Lower leg skin (tissue), 4 donors: ENCODE measurements at regions not wholly inside any gene's neighbourhood (a gene's known extent, or its start where the extent isn't known, plus 50 kb on each side); places are given as distances from the start of the nearest gene placed in this dataset.

Experiments used
- DNase-seq, 2 donors: peaks; one replicate each; pipeline ENCODE4 v3.0.0-alpha.2; 2019; ENCODE audit warnings: low spot score in 2 of 2
- H3K4me3 ChIP-seq: fragments of 200-600 bp; sonication (generic); 2 replicates; pipeline ENCODE4 v1.5.1; 2017; ENCODE audit warnings: mild to moderate bottlenecking, low read depth; ENCODE audit not compliant: poor library complexity, severe bottlenecking
- POLR2A ChIP-seq, 2 donors: fragments of 450-650 bp; IDR thresholded peaks; one replicate each; pipeline ENCODE4 v1.6.1; 2016 to 2017; ENCODE audit warnings: antibody characterized with exemption in 2 of 2, mild to moderate bottlenecking in 1 of 2, moderate library complexity in 1 of 2
- WGBS, 2 donors: methylation state at CpG; one replicate each; pipeline ENCODE4 v1.1.5; 2018; 5-methylcytosine and 5-hydroxymethylcytosine counted together
- intact Hi-C: fragments of 100-400 bp; cut with DNase I; formaldehyde crosslinking; loops from one replicate; pipeline ENCODE4 v1.15.0; 2023; ENCODE audit warnings: low total_unique reads
- TF ChIP-seq, protein P1 (sequence below), 3 donors: fragments of 450-650 bp; IDR thresholded peaks; one replicate each; pipeline ENCODE4 v1.5.1; 2016; ENCODE audit warnings: antibody characterized with exemption in 3 of 3, mild to moderate bottlenecking in 3 of 3, moderate library complexity in 2 of 3

DNA sequence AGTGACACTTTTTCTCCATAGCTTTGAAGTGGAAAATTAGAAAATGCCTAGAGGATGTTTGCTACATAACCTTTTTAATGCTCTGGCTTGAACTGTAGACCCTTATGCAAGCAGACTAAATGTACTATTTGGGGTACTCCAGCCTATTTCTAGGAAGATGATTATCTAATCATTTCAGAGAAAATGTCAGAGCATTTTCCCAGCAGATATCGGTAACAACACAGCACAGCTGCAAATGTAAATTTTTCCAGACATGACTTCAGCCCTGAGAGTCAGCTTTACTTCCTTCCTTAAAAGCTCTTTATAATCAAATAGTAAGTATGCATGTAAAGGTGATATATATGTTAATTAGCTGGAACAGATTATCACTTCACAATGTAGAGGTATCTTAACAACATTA is 1647.1 kb downstream of the SUCLG1 start:
- intact Hi-C loops = no loop called here
- TF ChIP-seq, protein P1, sequence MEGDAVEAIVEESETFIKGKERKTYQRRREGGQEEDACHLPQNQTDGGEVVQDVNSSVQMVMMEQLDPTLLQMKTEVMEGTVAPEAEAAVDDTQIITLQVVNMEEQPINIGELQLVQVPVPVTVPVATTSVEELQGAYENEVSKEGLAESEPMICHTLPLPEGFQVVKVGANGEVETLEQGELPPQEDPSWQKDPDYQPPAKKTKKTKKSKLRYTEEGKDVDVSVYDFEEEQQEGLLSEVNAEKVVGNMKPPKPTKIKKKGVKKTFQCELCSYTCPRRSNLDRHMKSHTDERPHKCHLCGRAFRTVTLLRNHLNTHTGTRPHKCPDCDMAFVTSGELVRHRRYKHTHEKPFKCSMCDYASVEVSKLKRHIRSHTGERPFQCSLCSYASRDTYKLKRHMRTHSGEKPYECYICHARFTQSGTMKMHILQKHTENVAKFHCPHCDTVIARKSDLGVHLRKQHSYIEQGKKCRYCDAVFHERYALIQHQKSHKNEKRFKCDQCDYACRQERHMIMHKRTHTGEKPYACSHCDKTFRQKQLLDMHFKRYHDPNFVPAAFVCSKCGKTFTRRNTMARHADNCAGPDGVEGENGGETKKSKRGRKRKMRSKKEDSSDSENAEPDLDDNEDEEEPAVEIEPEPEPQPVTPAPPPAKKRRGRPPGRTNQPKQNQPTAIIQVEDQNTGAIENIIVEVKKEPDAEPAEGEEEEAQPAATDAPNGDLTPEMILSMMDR (IDR thresholded peaks at IDR 0.05) = no peak
- TF ChIP-seq POLR2A (IDR thresholded peaks at IDR 0.05) = no peak
- 19 to 46% methylated on average over 1 of the region's 1 CpG for WGBS, 2 donors
- DNase-seq = no peak
- no peak overlapping the region for H3K4me3 ChIP-seq

- no peak overlapping the region for H3K4me3 ChIP-seq
- no peak for DNase-seq
- TF ChIP-seq POLR2A (IDR thresholded peaks at IDR 0.05) = no peak
- TF ChIP-seq, protein P1 (IDR thresholded peaks at IDR 0.05) = no peak
- intact Hi-C loops = no loop called here
- WGBS, 2 donors = 89 to 100% methylated on average over 2 of the region's 2 CpGs
Observed at GRCh38 chr2:82803307-82803706, 1655.8 kb downstream of the SUCLG1 start.

DNA sequence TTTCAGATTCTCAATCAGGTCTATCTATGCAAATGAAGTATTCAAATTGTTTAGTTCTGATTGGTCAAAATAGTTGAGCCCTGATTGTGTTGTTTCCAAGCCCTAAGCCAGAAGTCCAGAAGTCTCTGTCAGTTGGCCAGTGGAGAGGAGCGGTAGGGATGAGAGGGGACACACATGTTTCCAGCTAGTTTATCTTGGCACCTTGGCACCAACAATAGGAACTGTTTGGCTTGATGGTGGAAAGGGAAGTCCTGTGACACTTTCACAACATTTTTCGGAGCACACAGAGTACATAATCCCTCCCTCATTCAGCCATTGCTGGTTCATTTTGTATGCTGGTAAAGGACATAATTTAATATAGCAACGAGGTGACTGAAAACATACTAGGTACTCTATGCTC is 1661.6 kb downstream of the SUCLG1 start:
- intact Hi-C loops = no loop called here
- no peak overlapping the region for H3K4me3 ChIP-seq
- 76 to 79% methylated on average over 3 of the region's 3 CpGs for WGBS, 2 donors
- TF ChIP-seq POLR2A (IDR thresholded peaks at IDR 0.05) = no peak
- TF ChIP-seq, protein P1 (IDR thresholded peaks at IDR 0.05) = no peak
- no peak for DNase-seq

DNA sequence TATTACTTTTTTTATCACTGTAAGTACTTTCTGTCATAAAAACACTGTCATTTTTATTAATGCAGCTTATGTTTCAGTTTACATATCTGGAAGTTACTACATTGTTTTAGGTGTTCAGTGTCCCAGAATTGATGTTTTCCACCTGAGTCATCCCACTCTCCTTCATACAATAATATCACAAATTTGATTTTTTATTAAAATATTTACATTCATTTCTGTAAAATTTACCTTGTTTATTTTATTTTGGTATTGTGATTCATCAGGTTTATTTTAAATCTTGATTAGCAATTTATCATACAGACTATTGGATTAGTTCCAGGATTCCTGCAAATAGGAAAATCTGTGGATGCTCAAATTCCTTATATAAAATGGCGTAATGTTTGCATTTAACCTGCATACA is 1662.9 kb downstream of the SUCLG1 start:
- WGBS, 2 donors = 93% methylated on average over 1 of the region's 1 CpG

GRCh38 chr2:82795446-82795845 is 1663.6 kb downstream of the SUCLG1 start:
- WGBS, 2 donors = 65 to 81% methylated on average over 3 of the region's 3 CpGs
- no peak for DNase-seq
- TF ChIP-seq, protein P1 (IDR thresholded peaks at IDR 0.05) = no peak
- intact Hi-C loops = no loop called here
- H3K4me3 ChIP-seq = no peak overlapping the region

More for the DNA sequence above, 1662.9 kb downstream of the SUCLG1 start:
- intact Hi-C loops = no loop called here
- H3K4me3 ChIP-seq = no peak overlapping the region
- TF ChIP-seq, protein P1 (IDR thresholded peaks at IDR 0.05) = no peak
- no peak for DNase-seq

DNA sequence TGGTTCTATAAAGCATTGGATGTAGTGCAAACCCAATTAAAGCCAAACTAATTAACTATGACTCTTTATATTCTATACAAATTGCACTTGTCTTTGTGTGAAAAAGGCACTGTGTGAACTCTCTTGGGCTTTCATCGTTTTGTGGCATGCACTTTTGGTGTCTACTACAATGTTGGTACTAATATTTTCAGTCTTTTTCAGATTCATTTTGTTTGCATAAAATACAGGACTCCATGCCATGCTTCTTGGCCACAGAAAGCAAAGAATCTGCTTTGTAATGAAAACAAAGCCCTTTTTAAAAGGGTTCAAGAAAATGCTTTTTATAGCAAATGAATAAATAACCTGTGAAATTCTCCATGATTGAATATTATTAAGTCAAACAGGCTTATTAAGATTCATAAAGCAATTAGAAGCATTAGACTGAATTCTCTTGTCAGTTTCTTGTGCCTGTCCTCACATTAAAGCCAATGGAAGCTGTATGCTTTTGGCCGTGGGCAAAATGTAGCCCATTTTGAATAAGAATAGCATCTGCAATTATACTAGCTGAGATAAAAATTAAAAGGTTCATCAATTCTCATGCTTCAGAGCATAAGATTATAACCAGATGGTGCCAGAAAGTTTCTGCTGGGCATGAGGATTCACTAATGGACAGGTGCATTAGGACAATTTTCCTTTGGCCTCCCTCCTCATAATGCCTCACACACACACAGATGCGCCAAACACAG is 1665.2 kb downstream of the SUCLG1 start:
- WGBS, 2 donors = 79 to 85% methylated on average over 3 of the region's 3 CpGs
- DNase-seq = no peak
- TF ChIP-seq, protein P1 (IDR thresholded peaks at IDR 0.05) = no peak
- TF ChIP-seq POLR2A (IDR thresholded peaks at IDR 0.05) = no peak

More for the DNA sequence above, 1665.2 kb downstream of the SUCLG1 start:
- no peak overlapping the region for H3K4me3 ChIP-seq
- intact Hi-C loops = no loop called here
